Peyer's patch (tissue), 4 donors: ENCODE measurements at regions not wholly inside any gene's neighbourhood (a gene's known extent, or its start where the extent isn't known, plus 50 kb on each side); places are given as distances from the start of the nearest gene placed in this dataset.

Experiments used
- DNase-seq, 3 donors: peaks; one replicate each; pipeline ENCODE4 v3.0.0-alpha.2; 2017 to 2019
- H3K27ac ChIP-seq, 4 donors: fragments of 200-600 bp; sonication (generic); one replicate each; pipeline ENCODE4 v1.5.1; 2016 to 2019
- H3K27me3 ChIP-seq, 2 donors: fragments of 200-600 bp; sonication (generic); one replicate each; pipeline ENCODE4 v1.5.1; 2019
- H3K36me3 ChIP-seq, 3 donors: fragments of 200-600 bp; sonication (generic); one replicate each; pipeline ENCODE4 v1.5.1; 2016 to 2019
- H3K4me1 ChIP-seq, 4 donors: fragments of 200-600 bp; sonication (generic); one replicate each; pipeline ENCODE4 v1.5.1; 2016 to 2019
- H3K4me3 ChIP-seq, 4 donors: fragments of 200-600 bp; sonication (generic); 1 replicate in 3 of 4; 2 replicates in 1 of 4; pipeline ENCODE4 v1.5.1; 2016 to 2019; ENCODE audit warnings: mild to moderate bottlenecking in 1 of 4
- H3K9me3 ChIP-seq, 4 donors: fragments of 200-600 bp; sonication (generic); one replicate each; pipeline ENCODE4 v1.5.1; 2016 to 2019; ENCODE audit warnings: mild to moderate bottlenecking in 1 of 4
- POLR2A ChIP-seq, 2 donors: fragments of 450-650 bp; IDR thresholded peaks; one replicate each; pipeline ENCODE4 v1.5.1; 2017; ENCODE audit warnings: antibody characterized with exemption in 2 of 2, mild to moderate bottlenecking in 2 of 2, moderate library complexity in 2 of 2
- TF ChIP-seq, protein P1 (sequence below), 6 experiments: fragments of 450-650 bp in 4 of 6; fragments of 200-600 bp in 2 of 6; sonication (generic) in 1 of 6; IDR thresholded peaks; one replicate each; pipeline ENCODE4 v1.5.1; 2017 to 2019; ENCODE audit warnings: antibody characterized with exemption in 6 of 6, mild to moderate bottlenecking in 3 of 6, moderate library complexity in 1 of 6

DNA sequence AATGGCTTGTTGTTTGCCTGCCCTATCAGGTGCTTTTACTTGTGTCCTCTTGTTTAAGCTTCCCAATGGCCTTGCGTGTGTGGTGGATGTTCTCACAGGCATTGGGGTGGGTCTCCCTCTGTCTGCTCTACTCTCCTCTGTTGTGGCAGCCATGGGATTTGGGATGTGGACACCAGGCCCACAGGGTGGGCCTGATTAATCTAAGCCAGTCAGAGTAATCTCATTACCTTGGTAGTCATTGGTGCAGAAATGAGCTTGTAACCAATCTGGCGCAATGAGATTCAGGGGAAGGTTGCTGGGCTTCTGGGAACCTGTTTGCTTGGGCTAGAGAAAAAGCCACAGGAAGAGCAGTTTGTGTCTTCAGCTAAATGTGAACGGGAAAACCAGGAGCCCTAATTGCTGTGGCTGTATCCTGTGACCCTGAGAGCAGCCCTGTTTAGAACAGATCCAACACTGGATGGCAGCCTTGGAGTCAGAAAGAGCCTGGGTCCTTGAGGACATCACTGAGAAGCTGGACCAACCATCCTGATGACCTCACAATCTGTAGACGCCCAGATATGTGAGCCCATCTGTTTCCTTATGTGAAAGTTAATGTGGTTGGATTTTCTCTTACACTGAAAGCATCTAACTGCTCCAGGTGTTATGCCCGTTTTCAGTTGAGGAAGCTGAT is 157.3 kb upstream of the UBE2E1 start:
- Histone ChIP-seq H3K9me3 (no peaks in the 10 kb centered on the region), H3K27me3 (no peaks in the 10 kb centered on the region), H3K4me3 (no peak overlapping the region), H3K27ac (no peak overlapping the region), H3K36me3 (no peaks in the 10 kb centered on the region), H3K4me1 (peaks cover 0 to 13% (median 0%) of the 10 kb centered on the region in 4 donors)
- TF ChIP-seq, protein P1, sequence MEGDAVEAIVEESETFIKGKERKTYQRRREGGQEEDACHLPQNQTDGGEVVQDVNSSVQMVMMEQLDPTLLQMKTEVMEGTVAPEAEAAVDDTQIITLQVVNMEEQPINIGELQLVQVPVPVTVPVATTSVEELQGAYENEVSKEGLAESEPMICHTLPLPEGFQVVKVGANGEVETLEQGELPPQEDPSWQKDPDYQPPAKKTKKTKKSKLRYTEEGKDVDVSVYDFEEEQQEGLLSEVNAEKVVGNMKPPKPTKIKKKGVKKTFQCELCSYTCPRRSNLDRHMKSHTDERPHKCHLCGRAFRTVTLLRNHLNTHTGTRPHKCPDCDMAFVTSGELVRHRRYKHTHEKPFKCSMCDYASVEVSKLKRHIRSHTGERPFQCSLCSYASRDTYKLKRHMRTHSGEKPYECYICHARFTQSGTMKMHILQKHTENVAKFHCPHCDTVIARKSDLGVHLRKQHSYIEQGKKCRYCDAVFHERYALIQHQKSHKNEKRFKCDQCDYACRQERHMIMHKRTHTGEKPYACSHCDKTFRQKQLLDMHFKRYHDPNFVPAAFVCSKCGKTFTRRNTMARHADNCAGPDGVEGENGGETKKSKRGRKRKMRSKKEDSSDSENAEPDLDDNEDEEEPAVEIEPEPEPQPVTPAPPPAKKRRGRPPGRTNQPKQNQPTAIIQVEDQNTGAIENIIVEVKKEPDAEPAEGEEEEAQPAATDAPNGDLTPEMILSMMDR (IDR thresholded peaks at IDR 0.05): no peak
- no peak for TF ChIP-seq POLR2A (IDR thresholded peaks at IDR 0.05)
- DNase-seq: no peak

DNA sequence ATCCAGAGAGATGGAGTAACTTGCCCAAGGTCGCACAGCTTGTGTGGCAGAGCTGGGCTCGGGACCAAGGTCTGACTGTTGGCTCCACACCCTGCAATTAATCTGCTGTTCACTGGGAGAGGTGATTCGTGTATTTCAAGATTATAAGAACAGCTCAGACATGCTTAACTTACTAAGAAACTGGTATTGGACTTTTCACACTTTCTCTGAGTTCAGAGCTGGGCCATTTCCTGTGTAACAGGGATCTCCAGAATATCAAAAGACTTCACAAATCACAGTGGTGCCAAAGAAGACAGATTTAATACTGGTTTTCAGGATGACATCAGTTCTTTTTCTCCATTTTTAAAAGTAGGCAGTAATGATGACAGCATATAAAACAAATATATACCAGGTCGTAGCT is 156.8 kb upstream of the UBE2E1 start:
- peak in 2 of 3 donors; percentile 69 to 78 for DNase-seq
- Histone ChIP-seq H3K4me1 (peaks cover 0 to 13% (median 0%) of the 10 kb centered on the region in 4 donors), H3K27me3 (no peaks in the 10 kb centered on the region), H3K36me3 (no peaks in the 10 kb centered on the region), H3K27ac (no peak overlapping the region), H3K4me3 (no peak overlapping the region), H3K9me3 (no peaks in the 10 kb centered on the region)
- TF ChIP-seq POLR2A (IDR thresholded peaks at IDR 0.05): no peak
- TF ChIP-seq, protein P1 (IDR thresholded peaks at IDR 0.05): no peak

DNA sequence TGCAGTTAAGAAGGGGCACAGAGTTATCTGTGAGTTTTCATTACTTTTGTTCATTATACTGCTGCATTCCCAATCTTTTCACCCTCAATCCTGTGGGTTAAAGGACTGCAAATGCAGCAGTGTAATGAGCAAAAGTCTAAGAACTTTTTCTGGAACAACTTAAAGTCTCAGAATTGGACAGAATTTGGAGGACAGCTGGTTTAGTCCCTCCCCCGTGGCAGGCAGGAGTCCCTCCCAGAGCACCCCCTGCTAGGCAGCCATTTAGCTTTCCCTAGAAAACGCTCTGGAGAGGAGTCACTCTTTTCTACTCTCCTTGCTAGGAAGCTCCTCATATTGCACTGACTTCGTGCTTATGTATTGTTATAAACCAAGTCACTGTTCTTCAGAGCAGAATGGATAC is 156.3 kb upstream of the UBE2E1 start:
- Histone ChIP-seq H3K27me3 (no peaks in the 10 kb centered on the region), H3K27ac (no peak overlapping the region), H3K4me1 (peaks cover 0 to 13% (median 0%) of the 10 kb centered on the region in 4 donors), H3K4me3 (no peak overlapping the region), H3K36me3 (no peaks in the 10 kb centered on the region), H3K9me3 (no peaks in the 10 kb centered on the region)
- DNase-seq: no peak
- TF ChIP-seq, protein P1 (IDR thresholded peaks at IDR 0.05): no peak
- TF ChIP-seq POLR2A (IDR thresholded peaks at IDR 0.05): no peak

DNA sequence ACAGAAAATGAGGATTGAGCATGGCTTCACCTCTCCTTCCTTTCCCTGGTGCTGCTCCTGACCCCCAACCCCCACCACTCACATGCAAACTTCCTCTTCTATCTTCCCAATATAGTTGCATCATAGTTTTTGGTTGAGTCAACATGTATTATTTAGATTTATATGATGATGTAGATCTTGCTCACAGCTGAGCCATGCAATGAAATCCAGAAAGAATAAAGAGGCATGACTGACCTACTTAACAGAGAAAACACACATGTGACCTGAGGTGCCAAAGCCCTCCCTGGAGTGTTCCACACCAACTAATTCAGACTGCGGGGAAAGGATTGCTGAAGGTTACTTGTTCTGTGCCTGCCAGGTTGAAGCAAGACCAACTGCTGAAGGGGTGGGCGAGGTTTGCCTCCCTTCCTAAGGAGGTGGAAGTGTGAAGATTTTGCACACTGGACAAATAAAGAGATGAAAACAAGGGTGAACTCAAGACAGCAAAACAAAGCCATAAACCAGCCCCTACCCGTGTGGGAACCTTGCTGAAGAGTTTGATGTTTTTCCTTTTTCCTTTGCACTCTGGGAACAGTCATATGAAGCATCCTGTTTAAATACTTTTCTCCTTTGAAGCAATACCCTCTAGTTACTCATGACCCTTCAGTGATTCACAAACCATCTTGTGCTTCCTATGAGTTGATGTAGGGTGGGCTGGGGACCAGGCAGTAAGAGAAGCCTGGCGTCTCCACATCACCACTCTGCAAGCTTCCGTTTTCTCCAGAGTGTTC is 155.2 kb upstream of the UBE2E1 start:
- no peaks in the 10 kb centered on the region for H3K27me3 ChIP-seq
- TF ChIP-seq, protein P1 (IDR thresholded peaks at IDR 0.05): no peak
- no peak for TF ChIP-seq POLR2A (IDR thresholded peaks at IDR 0.05)
- no peak overlapping the region for H3K4me3 ChIP-seq
- peaks cover 0 to 13% (median 0%) of the 10 kb centered on the region in 4 donors for H3K4me1 ChIP-seq
- no peaks in the 10 kb centered on the region for H3K36me3 ChIP-seq
- DNase-seq: no peak
- no peaks in the 10 kb centered on the region for H3K9me3 ChIP-seq
- H3K27ac ChIP-seq: no peak overlapping the region

DNA sequence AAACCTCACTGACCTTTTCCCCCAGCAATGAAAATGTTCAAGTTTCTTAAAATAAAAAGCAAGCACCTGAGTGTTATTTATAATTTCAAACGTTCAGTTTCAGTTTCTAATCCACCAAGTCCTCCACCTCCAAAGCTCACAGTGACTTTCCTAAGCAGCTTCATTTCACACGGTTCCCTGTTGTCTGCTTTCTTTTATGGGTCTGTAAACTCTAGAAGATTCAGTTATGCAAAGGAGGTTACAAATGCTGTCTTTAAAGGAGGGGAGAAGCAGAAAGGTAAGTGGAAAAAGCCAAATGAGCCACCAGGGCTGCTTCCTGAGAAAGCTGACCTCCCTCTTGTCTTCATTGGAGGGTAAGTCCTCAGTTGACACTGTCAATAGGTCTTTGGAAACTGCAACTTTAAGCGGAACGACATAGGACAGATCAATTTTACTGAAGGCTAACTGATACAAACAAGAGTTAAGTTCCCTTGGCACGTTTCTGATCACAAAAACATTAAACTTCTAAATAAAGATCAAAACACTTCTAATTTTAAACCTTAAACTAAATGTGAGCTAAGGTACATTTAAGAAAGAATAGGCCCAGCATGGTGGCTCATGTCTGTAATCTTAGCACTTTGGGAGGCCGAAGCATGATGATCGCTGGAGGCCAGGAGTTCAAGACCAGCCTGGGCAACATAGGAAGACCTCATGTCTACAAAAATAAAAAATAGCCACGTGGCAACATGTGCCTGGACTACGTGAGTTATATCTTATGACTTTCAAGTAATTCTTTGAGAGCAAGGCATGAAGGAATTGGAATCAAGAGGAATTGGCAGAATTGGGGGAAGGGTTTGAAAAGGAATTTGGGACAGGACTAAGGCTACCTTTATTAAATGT is 151.9 kb upstream of the UBE2E1 start:
- Histone ChIP-seq H3K4me1 (peaks cover 0 to 8% (median 2%) of the 10 kb centered on the region in 4 donors), H3K4me3 (no peak overlapping the region), H3K9me3 (peaks cover 0 to 5% (median 0%) of the 10 kb centered on the region in 4 donors), H3K36me3 (no peaks in the 10 kb centered on the region), H3K27ac (peak overlapping the region in 1 of 4 donors; percentile 55), H3K27me3 (no peaks in the 10 kb centered on the region)
- no peak for DNase-seq
- no peak for TF ChIP-seq POLR2A (IDR thresholded peaks at IDR 0.05)
- TF ChIP-seq, protein P1 (IDR thresholded peaks at IDR 0.05): no peak
